Transverse colon (tissue), 4 donors: ENCODE measurements at regions not wholly inside any gene's neighbourhood (a gene's known extent, or its start where the extent isn't known, plus 50 kb on each side); places are given as distances from the start of the nearest gene placed in this dataset.
"Not testable (repeated sequence)": the region's sequence is repeated elsewhere in the genome, so short reads cannot be mapped to it uniquely, and the experiment has no call there.

Experiments used
- CTCF ChIP-seq, 5 experiments: fragments of 200-600 bp in 3 of 5; fragments of 450-650 bp in 2 of 5; sonication (generic) in 3 of 5; IDR thresholded peaks; 1 replicate in 2 of 5; 2 replicates in 3 of 5; pipeline ENCODE4 v1.5.1; 2016 to 2017; ENCODE audit warnings: antibody characterized with exemption in 5 of 5, inconsistent platforms in 3 of 5, mild to moderate bottlenecking in 2 of 5, moderate library complexity in 1 of 5
- EP300 ChIP-seq: sonication (generic); formaldehyde crosslinking; IDR thresholded peaks from one replicate; pipeline ENCODE4 v1.6.1; 2017; ENCODE audit warnings: antibody characterized with exemption, low read depth
- POLR2AphosphoS5 ChIP-seq, 3 donors: sonication (generic); formaldehyde crosslinking; IDR thresholded peaks; one replicate each; pipeline ENCODE4 v1.6.1; 2016; ENCODE audit warnings: antibody characterized with exemption in 3 of 3

GRCh38 chr5:154669913-154670312 lies 85.3 kb upstream of the LARP1 start:
- not testable (repeated sequence) for TF ChIP-seq POLR2AphosphoS5 (IDR thresholded peaks at IDR 0.05); CTCF (IDR thresholded peaks at IDR 0.05); EP300
